ENCODE measurements at regions not wholly inside any gene's neighbourhood (a gene's known extent, or its start where the extent isn't known, plus 50 kb on each side); places are given as distances from the start of the nearest gene placed in this dataset.

DNA sequence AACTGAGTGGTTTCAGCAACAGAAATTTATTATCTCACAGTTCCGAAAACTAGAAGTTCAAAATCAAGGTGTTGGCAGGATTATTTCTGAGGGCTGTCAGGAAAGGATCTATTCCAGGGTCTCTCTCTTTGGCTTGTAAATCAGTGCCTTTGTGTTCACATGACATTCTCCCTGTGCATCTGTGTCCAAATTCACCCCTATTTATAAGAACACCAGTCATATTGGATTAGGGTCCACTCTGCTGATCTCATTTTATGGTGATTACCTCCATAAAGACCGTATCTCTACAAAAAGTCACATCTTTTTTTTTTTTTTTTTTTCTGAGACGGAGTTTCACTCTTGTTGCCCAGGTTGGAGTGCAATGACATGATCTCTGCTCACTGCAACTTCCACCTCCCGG, 68.6 kb upstream of the MARCKS start:
- TF ChIP-seq POLR2AphosphoS5 (IDR thresholded peaks at IDR 0.05) = no peak
- TF ChIP-seq, protein P1, sequence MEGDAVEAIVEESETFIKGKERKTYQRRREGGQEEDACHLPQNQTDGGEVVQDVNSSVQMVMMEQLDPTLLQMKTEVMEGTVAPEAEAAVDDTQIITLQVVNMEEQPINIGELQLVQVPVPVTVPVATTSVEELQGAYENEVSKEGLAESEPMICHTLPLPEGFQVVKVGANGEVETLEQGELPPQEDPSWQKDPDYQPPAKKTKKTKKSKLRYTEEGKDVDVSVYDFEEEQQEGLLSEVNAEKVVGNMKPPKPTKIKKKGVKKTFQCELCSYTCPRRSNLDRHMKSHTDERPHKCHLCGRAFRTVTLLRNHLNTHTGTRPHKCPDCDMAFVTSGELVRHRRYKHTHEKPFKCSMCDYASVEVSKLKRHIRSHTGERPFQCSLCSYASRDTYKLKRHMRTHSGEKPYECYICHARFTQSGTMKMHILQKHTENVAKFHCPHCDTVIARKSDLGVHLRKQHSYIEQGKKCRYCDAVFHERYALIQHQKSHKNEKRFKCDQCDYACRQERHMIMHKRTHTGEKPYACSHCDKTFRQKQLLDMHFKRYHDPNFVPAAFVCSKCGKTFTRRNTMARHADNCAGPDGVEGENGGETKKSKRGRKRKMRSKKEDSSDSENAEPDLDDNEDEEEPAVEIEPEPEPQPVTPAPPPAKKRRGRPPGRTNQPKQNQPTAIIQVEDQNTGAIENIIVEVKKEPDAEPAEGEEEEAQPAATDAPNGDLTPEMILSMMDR (IDR thresholded peaks at IDR 0.05) = no peak
